ENCODE measurements at regions not wholly inside any gene's neighbourhood (a gene's known extent, or its start where the extent isn't known, plus 50 kb on each side); places are given as distances from the start of the nearest gene placed in this dataset.
"Not testable (repeated sequence)": the region's sequence is repeated elsewhere in the genome, so short reads cannot be mapped to it uniquely, and the experiment has no call there.

DNA sequence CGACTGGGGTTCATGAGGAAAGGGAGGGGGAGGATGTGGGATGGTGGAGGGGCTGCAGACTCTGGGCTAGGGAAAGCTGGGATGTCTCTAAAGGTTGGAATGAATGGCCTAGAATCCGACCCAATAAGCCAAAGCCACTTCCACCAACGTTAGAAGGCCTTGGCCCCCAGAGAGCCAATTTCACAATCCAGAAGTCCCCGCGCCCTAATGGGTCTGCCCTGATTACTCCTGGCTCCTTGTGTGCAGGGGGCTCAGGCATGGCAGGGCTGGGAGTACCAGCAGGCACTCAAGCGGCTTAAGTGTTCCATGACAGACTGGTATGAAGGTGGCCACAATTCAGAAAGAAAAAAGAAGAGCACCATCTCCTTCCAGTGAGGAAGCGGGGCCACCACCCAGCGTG lies 261.6 kb downstream of the OR4F29 start:
- TF ChIP-seq, protein P1, sequence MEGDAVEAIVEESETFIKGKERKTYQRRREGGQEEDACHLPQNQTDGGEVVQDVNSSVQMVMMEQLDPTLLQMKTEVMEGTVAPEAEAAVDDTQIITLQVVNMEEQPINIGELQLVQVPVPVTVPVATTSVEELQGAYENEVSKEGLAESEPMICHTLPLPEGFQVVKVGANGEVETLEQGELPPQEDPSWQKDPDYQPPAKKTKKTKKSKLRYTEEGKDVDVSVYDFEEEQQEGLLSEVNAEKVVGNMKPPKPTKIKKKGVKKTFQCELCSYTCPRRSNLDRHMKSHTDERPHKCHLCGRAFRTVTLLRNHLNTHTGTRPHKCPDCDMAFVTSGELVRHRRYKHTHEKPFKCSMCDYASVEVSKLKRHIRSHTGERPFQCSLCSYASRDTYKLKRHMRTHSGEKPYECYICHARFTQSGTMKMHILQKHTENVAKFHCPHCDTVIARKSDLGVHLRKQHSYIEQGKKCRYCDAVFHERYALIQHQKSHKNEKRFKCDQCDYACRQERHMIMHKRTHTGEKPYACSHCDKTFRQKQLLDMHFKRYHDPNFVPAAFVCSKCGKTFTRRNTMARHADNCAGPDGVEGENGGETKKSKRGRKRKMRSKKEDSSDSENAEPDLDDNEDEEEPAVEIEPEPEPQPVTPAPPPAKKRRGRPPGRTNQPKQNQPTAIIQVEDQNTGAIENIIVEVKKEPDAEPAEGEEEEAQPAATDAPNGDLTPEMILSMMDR (conservative IDR thresholded peaks at IDR 0.05; ENCODE audit: low read depth, low read length), result not testable (repeated sequence)
- TF ChIP-seq EZH2 (IDR thresholded peaks at IDR 0.05; ENCODE audit: low read length, unreplicated experiment), result not testable (repeated sequence)

Data from PC-3 (cell line).